HG03571 (cell line): ENCODE measurements at regions not wholly inside any gene's neighbourhood (a gene's known extent, or its start where the extent isn't known, plus 50 kb on each side); places are given as distances from the start of the nearest gene placed in this dataset.
"Not testable (repeated sequence)": the region's sequence is repeated elsewhere in the genome, so short reads cannot be mapped to it uniquely, and the experiment has no call there.

Experiments used
- ATAC-seq: cut with Tn5 transposase; IDR thresholded peaks from one replicate; pipeline ENCODE4 v1.9.1; 2021; ENCODE audit not compliant: unreplicated experiment

- not testable (repeated sequence) for ATAC-seq
Measured at GRCh38 chr16:22651111-22651817, 140.6 kb downstream of the NPIPB5 start.

GRCh38 chr16:22652463-22652845 is 141.8 kb downstream of the NPIPB5 start:
- no peak for ATAC-seq

- ATAC-seq, result no peak
Measured at GRCh38 chr16:22653876-22654275, 143.2 kb downstream of the NPIPB5 start.

- not testable (repeated sequence) for ATAC-seq
Measured at GRCh38 chr16:22656573-22656972, 145.9 kb downstream of the NPIPB5 start.

- ATAC-seq, result no peak
Measured at GRCh38 chr16:22659933-22660332, 149.2 kb downstream of the NPIPB5 start.

- no peak for ATAC-seq
Measured at GRCh38 chr16:22660441-22661160, 149.9 kb downstream of the NPIPB5 start.

- ATAC-seq, result no peak
Measured at GRCh38 chr16:22661161-22661647, 150.5 kb downstream of the NPIPB5 start.

GRCh38 chr16:22662958-22663357 is 151.0 kb upstream of the HS3ST2 start:
- ATAC-seq, result not testable (repeated sequence)

- no peak for ATAC-seq
Measured at GRCh38 chr16:22663389-22664064, 150.4 kb upstream of the HS3ST2 start.

- ATAC-seq, result no peak
Measured at GRCh38 chr16:22664132-22664531, 149.8 kb upstream of the HS3ST2 start.

GRCh38 chr16:22664561-22664997 is 149.4 kb upstream of the HS3ST2 start:
- no peak for ATAC-seq

GRCh38 chr16:22665048-22665797 is 148.7 kb upstream of the HS3ST2 start:
- ATAC-seq, result no peak

- ATAC-seq, result no peak
Measured at GRCh38 chr16:22665803-22666202, 148.2 kb upstream of the HS3ST2 start.

- ATAC-seq, result no peak
Measured at GRCh38 chr16:22668318-22668717, 145.6 kb upstream of the HS3ST2 start.

GRCh38 chr16:22670044-22670536 is 143.9 kb upstream of the HS3ST2 start:
- no peak for ATAC-seq

GRCh38 chr16:22670551-22671041 is 143.4 kb upstream of the HS3ST2 start:
- no peak for ATAC-seq

- ATAC-seq, result no peak
Measured at GRCh38 chr16:22671301-22672076, 142.5 kb upstream of the HS3ST2 start.

GRCh38 chr16:22672830-22673210 is 141.1 kb upstream of the HS3ST2 start:
- no peak for ATAC-seq

- ATAC-seq, result no peak
Measured at GRCh38 chr16:22673421-22673831, 140.5 kb upstream of the HS3ST2 start.

- ATAC-seq, result no peak
Measured at GRCh38 chr16:22674832-22675191, 139.2 kb upstream of the HS3ST2 start.
